ENCODE measurements at regions not wholly inside any gene's neighbourhood (a gene's known extent, or its start where the extent isn't known, plus 50 kb on each side); places are given as distances from the start of the nearest gene placed in this dataset.
"Not testable (repeated sequence)": the region's sequence is repeated elsewhere in the genome, so short reads cannot be mapped to it uniquely, and the experiment has no call there.

- Histone ChIP-seq H3K4me3 (no peak overlapping the region), H3K27me3 (ENCODE audit: low read depth) (no peaks in the 10 kb centered on the region), H3K36me3 (replicated peaks) (no peaks in the 10 kb centered on the region), H3K4me1 (no peaks in the 10 kb centered on the region), H3K9me3 (no peaks in the 10 kb centered on the region)
- no peak for DNase-seq (ENCODE audit: low spot score in 2 of 2)
- in situ Hi-C loops (cut with MboI; ENCODE audit: low sequenced_read_pairs): no loop called here
Measured at GRCh38 chr7:64469673-64470072, 93.2 kb downstream of the ZNF680 start.

GRCh38 chr7:64465551-64465950 is 97.3 kb downstream of the ZNF680 start:
- no peak for DNase-seq (ENCODE audit: low spot score in 2 of 2)
- H3K27me3 ChIP-seq (ENCODE audit: low read depth): no peaks in the 10 kb centered on the region
- no peaks in the 10 kb centered on the region for H3K4me1 ChIP-seq
- H3K9me3 ChIP-seq: no peaks in the 10 kb centered on the region
- no peaks in the 10 kb centered on the region for H3K36me3 ChIP-seq (replicated peaks)
- in situ Hi-C loops (cut with MboI; ENCODE audit: low sequenced_read_pairs): no loop called here
- no peak overlapping the region for H3K4me3 ChIP-seq

DNA sequence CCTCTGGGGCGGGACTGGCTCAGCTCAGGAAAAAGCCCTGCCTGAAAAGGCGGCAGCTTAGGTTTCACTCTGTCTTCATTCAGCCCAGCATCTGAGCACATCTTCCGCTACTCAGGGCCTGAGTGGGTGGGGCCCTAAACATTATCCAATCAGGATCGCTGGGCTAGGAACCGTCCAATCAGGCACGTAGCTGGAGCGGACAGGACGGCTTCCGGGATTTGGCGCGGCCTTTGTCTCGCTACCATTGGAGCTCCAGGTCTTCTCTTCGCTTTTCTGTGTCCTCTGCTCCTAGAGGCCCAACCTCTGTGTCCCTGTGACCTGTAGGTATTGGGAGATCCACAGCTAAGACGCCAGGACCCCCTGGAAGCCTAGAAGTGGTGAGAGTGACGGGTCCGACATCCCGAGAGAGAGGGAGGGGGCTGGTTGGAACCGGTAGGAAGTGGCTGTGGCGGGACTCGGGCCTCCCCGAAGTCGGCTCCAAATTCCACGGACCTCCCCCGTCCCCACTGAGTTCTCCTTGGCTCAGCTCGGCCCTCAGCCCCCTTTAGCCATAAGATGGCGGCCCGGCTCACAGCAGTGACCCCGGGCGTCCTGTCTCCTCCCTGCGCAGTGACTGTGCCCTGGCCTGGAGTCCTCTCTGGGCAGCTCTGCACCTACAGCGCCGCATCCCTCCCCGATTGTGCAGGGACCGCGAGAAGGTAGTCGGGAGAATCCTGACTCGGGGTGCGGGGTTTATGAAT is 99.1 kb downstream of the ZNF680 start:
- no peaks in the 10 kb centered on the region for H3K9me3 ChIP-seq
- no peaks in the 10 kb centered on the region for H3K36me3 ChIP-seq (replicated peaks)
- H3K27me3 ChIP-seq (ENCODE audit: low read depth): no peaks in the 10 kb centered on the region
- no peaks in the 10 kb centered on the region for H3K4me1 ChIP-seq
- no peak for DNase-seq (ENCODE audit: low spot score in 2 of 2)
- H3K4me3 ChIP-seq: no peak overlapping the region
- in situ Hi-C loops (cut with MboI; ENCODE audit: low sequenced_read_pairs): no loop called here

GRCh38 chr7:64459858-64460257 is 103.0 kb downstream of the ZNF680 start:
- H3K4me3 ChIP-seq; in situ Hi-C loops (cut with MboI; ENCODE audit: low sequenced_read_pairs); H3K9me3 ChIP-seq; H3K36me3 ChIP-seq (replicated peaks); H3K4me1 ChIP-seq; H3K27me3 ChIP-seq (ENCODE audit: low read depth): not testable (repeated sequence)
- DNase-seq (ENCODE audit: low spot score in 2 of 2): peak in 1 of 2 experiments; percentile 33

DNA sequence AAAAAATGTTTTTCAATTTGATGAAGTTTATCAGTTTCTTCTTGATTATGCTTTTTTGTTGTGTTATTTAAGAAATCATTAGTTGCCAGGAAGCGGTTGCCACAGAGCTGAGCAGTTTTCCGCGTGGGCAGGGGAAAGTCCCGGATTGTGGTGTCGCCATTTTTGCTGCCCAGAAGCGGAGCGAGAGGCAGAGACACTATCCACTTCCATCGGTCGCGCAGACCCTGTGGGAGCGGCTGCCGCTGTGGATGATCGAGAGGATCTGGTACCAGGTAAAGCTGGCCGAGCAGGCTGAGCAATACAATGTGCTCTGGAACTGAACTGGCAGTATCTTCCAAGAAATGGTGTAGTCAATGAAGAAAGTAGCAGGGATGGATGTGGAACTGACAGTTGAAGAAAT is 119.8 kb downstream of the ZNF736 start:
- Histone ChIP-seq H3K4me1 (no peaks in the 10 kb centered on the region), H3K36me3 (replicated peaks) (no peaks in the 10 kb centered on the region), H3K27me3 (ENCODE audit: low read depth) (no peaks in the 10 kb centered on the region), H3K9me3 (no peaks in the 10 kb centered on the region), H3K4me3 (no peak overlapping the region)
- in situ Hi-C loops (cut with MboI; ENCODE audit: low sequenced_read_pairs): no loop called here
- DNase-seq (ENCODE audit: low spot score in 2 of 2): no peak

- DNase-seq (ENCODE audit: low spot score in 2 of 2): no peak
- no peaks in the 10 kb centered on the region for H3K9me3 ChIP-seq
- in situ Hi-C loops (cut with MboI; ENCODE audit: low sequenced_read_pairs): no loop called here
- H3K36me3 ChIP-seq (replicated peaks): no peaks in the 10 kb centered on the region
- H3K27me3 ChIP-seq (ENCODE audit: low read depth): no peaks in the 10 kb centered on the region
- H3K4me1 ChIP-seq: no peaks in the 10 kb centered on the region
- H3K4me3 ChIP-seq: no peak overlapping the region
Measured at GRCh38 chr7:64431838-64432237, 118.1 kb downstream of the ZNF736 start.

- Histone ChIP-seq H3K4me1 (no peaks in the 10 kb centered on the region), H3K9me3 (no peaks in the 10 kb centered on the region), H3K36me3 (replicated peaks) (no peaks in the 10 kb centered on the region), H3K27me3 (ENCODE audit: low read depth) (no peaks in the 10 kb centered on the region), H3K4me3 (no peak overlapping the region)
- DNase-seq (ENCODE audit: low spot score in 2 of 2): no peak
- in situ Hi-C loops (cut with MboI; ENCODE audit: low sequenced_read_pairs): no loop called here
Measured at GRCh38 chr7:64429232-64429631, 115.5 kb downstream of the ZNF736 start.

- H3K9me3 ChIP-seq; in situ Hi-C loops (cut with MboI; ENCODE audit: low sequenced_read_pairs); H3K4me1 ChIP-seq; DNase-seq (ENCODE audit: low spot score in 2 of 2); H3K4me3 ChIP-seq; H3K36me3 ChIP-seq (replicated peaks); H3K27me3 ChIP-seq (ENCODE audit: low read depth): not testable (repeated sequence)
Measured at GRCh38 chr7:64425436-64425835, 111.7 kb downstream of the ZNF736 start.

GRCh38 chr7:64407148-64407547 is 93.4 kb downstream of the ZNF736 start:
- Histone ChIP-seq H3K27me3 (ENCODE audit: low read depth) (no peaks in the 10 kb centered on the region), H3K36me3 (replicated peaks) (no peaks in the 10 kb centered on the region), H3K4me3 (no peak overlapping the region), H3K9me3 (no peaks in the 10 kb centered on the region), H3K4me1 (no peaks in the 10 kb centered on the region)
- DNase-seq (ENCODE audit: low spot score in 2 of 2): no peak
- in situ Hi-C loops (cut with MboI; ENCODE audit: low sequenced_read_pairs): no loop called here

Data from HAP-1 (cell line).